ENCODE measurements at regions not wholly inside any gene's neighbourhood (a gene's known extent, or its start where the extent isn't known, plus 50 kb on each side); places are given as distances from the start of the nearest gene placed in this dataset.

GRCh38 chr1:220453371-220453770 is 74.6 kb upstream of the MARK1 start:
- TF ChIP-seq CTCF (optimal IDR thresholded peaks at IDR 0.05 in 1 of 3, IDR thresholded peaks at IDR 0.05 in 1 of 3, conservative IDR thresholded peaks at IDR 0.05 in 1 of 3; ENCODE audit: extremely low read depth in 1 of 3, insufficient read depth in 2 of 3, low read length in 3 of 3) (no peak), EZH2 (IDR thresholded peaks at IDR 0.05; ENCODE audit: low read length) (no peak)
